ENCODE measurements at regions not wholly inside any gene's neighbourhood (a gene's known extent, or its start where the extent isn't known, plus 50 kb on each side); places are given as distances from the start of the nearest gene placed in this dataset.
A peak's percentile ranks its signal among the peaks of the same experiment; 100 is the strongest.

DNA sequence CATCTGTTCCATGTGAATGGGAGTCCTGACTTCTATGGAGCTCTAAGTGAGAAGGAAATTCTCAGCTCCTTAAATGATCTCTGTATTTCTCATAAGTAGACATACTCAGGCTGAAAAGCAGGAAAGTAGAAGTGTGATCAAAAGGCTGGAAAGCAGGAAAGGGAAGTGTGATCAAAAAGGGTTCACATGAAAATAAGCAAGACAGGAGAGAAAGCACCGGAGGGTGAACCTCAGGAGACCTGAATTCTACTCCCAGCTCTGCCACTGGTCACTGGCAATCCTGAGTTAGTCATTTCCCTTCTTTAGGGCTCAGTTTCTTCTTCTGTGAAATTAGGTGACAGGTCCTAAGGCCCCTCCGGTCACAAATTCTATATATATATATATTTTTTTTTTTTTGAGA, 55.5 kb upstream of the TRERF1 start:
- BruUV-seq (replicated peaks) = no TSS peak
- ChIA-PET POLR2A (interaction anchor here (1.0 to 1.9 kb wide), 3 partner anchors 12 to 22 kb away, joined by 3 to 7 read pairs (median 3); no protein-coding TSS in a partner anchor), CTCF (ENCODE audit: low intra/inter-chr PET ratio) (no interaction called here)

GRCh38 chr6:42506070-42506469, 54.3 kb upstream of the TRERF1 start:
- ChIA-PET CTCF (ENCODE audit: low intra/inter-chr PET ratio) (no interaction called here), POLR2A (interaction anchor here (1.9 kb wide), 1 partner anchor 13 kb away, joined by 7 read pairs; no protein-coding TSS in a partner anchor)
- Histone ChIP-seq H3K79me2 (ENCODE audit: control insufficient read depth, insufficient read depth, low read length) (no peaks in the 10 kb centered on the region), H3K36me3 (ENCODE audit: control insufficient read depth, insufficient read depth, low read length) (no peaks in the 10 kb centered on the region), H3K9ac (ENCODE audit: insufficient read depth in 1 of 2, low read depth in 2 of 2, low read length in 2 of 2) (no peak overlapping the region), H3K4me3 (no peak overlapping the region), H3K27me3 (ENCODE audit: control insufficient read depth in 2 of 2, insufficient read depth in 2 of 2, low read length in 2 of 2) (peaks cover 0 to 16% of the 10 kb centered on the region in 2 experiments; a peak in 3 of 5 replicates), H2AFZ (ENCODE audit: low read depth, low read length) (no peak overlapping the region), H3K4me1 (replicated peaks in 1 of 2; ENCODE audit: control insufficient read depth in 2 of 2, insufficient read depth in 2 of 2, low read length in 2 of 2) (no peaks in the 10 kb centered on the region), H3K27ac (ENCODE audit: extremely low read depth, low read depth, low read length) (no peak overlapping the region), H4K20me1 (replicated peaks; ENCODE audit: control insufficient read depth, insufficient read depth, low read length) (no peaks in the 10 kb centered on the region), H3K9me3 (replicated peaks; ENCODE audit: control insufficient read depth, insufficient read depth, low read depth, low read length) (no peaks in the 10 kb centered on the region), H3K9me1 (ENCODE audit: control insufficient read depth, insufficient read depth, low read length) (no peaks in the 10 kb centered on the region), H3K4me2 (ENCODE audit: insufficient read depth, low read length) (no peak overlapping the region)
- TF ChIP-seq RAD51 (IDR thresholded peaks at IDR 0.05; ENCODE audit: borderline replicate concordance, low read depth) (peak; percentile 19; the same call in 1 of the 2 replicates), E2F8 (IDR thresholded peaks at IDR 0.05; ENCODE audit: low read depth, partially characterized antibody) (no peak), TFE3 (CRISPR knock-in tag; IDR thresholded peaks at IDR 0.05) (peak; percentile 46; the same call in 1 of the 2 replicates), RBM39 (optimal IDR thresholded peaks at IDR 0.05; ENCODE audit: low read depth, low read length) (no peak)
- TF ChIP-seq, protein P1, sequence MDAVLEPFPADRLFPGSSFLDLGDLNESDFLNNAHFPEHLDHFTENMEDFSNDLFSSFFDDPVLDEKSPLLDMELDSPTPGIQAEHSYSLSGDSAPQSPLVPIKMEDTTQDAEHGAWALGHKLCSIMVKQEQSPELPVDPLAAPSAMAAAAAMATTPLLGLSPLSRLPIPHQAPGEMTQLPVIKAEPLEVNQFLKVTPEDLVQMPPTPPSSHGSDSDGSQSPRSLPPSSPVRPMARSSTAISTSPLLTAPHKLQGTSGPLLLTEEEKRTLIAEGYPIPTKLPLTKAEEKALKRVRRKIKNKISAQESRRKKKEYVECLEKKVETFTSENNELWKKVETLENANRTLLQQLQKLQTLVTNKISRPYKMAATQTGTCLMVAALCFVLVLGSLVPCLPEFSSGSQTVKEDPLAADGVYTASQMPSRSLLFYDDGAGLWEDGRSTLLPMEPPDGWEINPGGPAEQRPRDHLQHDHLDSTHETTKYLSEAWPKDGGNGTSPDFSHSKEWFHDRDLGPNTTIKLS (IDR thresholded peaks at IDR 0.05; ENCODE audit: borderline replicate concordance, low read depth) = no peak
- ATAC-seq (peak; percentile 63), DNase-seq (ENCODE audit: extremely low read depth in 1 of 4, low spot score in 3 of 4) (no peak), FAIRE-seq (no peak)
- 22% methylated on average over 6 of the region's 6 CpGs for WGBS (ENCODE audit: insufficient coverage, low coverage, missing lambda C conversion rate)
- intact Hi-C loops (cut with micrococcal nuclease) (no loop called here), in situ Hi-C loops (cut with MboI) (no loop called here)
- BruUV-seq (replicated peaks) = no TSS peak

More for the DNA sequence above, 55.5 kb upstream of the TRERF1 start:
- Histone ChIP-seq H2AFZ (ENCODE audit: low read depth, low read length) (no peak overlapping the region), H3K4me2 (ENCODE audit: insufficient read depth, low read length) (no peak overlapping the region), H4K20me1 (replicated peaks; ENCODE audit: control insufficient read depth, insufficient read depth, low read length) (no peaks in the 10 kb centered on the region), H3K36me3 (ENCODE audit: control insufficient read depth, insufficient read depth, low read length) (no peaks in the 10 kb centered on the region), H3K9me3 (replicated peaks; ENCODE audit: control insufficient read depth, insufficient read depth, low read depth, low read length) (no peaks in the 10 kb centered on the region), H3K9ac (ENCODE audit: insufficient read depth in 1 of 2, low read depth in 2 of 2, low read length in 2 of 2) (no peak overlapping the region), H3K27me3 (ENCODE audit: control insufficient read depth in 2 of 2, insufficient read depth in 2 of 2, low read length in 2 of 2) (peaks cover 0 to 19% of the 10 kb centered on the region in 2 experiments; a peak in 3 of 5 replicates), H3K4me3 (no peak overlapping the region), H3K79me2 (ENCODE audit: control insufficient read depth, insufficient read depth, low read length) (no peaks in the 10 kb centered on the region), H3K4me1 (replicated peaks in 1 of 2; ENCODE audit: control insufficient read depth in 2 of 2, insufficient read depth in 2 of 2, low read length in 2 of 2) (no peaks in the 10 kb centered on the region), H3K27ac (ENCODE audit: extremely low read depth, low read depth, low read length) (no peak overlapping the region), H3K9me1 (ENCODE audit: control insufficient read depth, insufficient read depth, low read length) (no peaks in the 10 kb centered on the region)
- no peak for TF ChIP-seq ZNF124 (CRISPR knock-in tag; IDR thresholded peaks at IDR 0.05)
- no peak for FAIRE-seq
- in situ Hi-C loops (cut with MboI) (no loop called here), intact Hi-C loops (cut with micrococcal nuclease) (no loop called here)
- no peak for DNase-seq (ENCODE audit: extremely low read depth in 1 of 4, low spot score in 3 of 4)
- ATAC-seq = no peak
- 10% methylated on average over 2 of the region's 2 CpGs for WGBS (ENCODE audit: insufficient coverage, low coverage, missing lambda C conversion rate)

All from K562 (cell line).